AG04450 (cell line): ENCODE measurements at regions not wholly inside any gene's neighbourhood (a gene's known extent, or its start where the extent isn't known, plus 50 kb on each side); places are given as distances from the start of the nearest gene placed in this dataset.
"Not testable (repeated sequence)": the region's sequence is repeated elsewhere in the genome, so short reads cannot be mapped to it uniquely, and the experiment has no call there.

Experiments
- CTCF ChIA-PET: fragments of 300-600, 350-600 bp; formaldehyde crosslinking; extraction: SDS; loops from one replicate; lab custom pipeline; 2022; ENCODE audit warnings: antibody characterized with exemption, inconsistent platforms; lab: Charles Lee
- POLR2A ChIA-PET: fragments of 350-600 bp; formaldehyde crosslinking; extraction: SDS; loops from one replicate; lab custom pipeline; 2021; ENCODE audit warnings: antibody characterized with exemption, inconsistent platforms; lab: Yijun Ruan, JAX
- DNase-seq: peaks from one replicate; pipeline ENCODE4 v3.0.0-alpha.2; 2011; ENCODE audit warnings: low read depth, low spot score
- H3K27ac ChIP-seq: one replicate; pipeline ENCODE4 v1.5.1; 2012; ENCODE audit warnings: low read depth, low read length, control low read depth
- H3K27me3 ChIP-seq: one replicate; pipeline ENCODE4 v1.6.0; 2012; ENCODE audit warnings: low read length; ENCODE audit not compliant: control insufficient read depth, insufficient read depth
- H3K4me3 ChIP-seq: 2 replicates; pipeline ENCODE4 v1.5.1; 2011; ENCODE audit warnings: mild to moderate bottlenecking, low read depth, low read length, control low read depth
- H3K9me3 ChIP-seq: 2 replicates; pipeline ENCODE4 v1.5.1; 2012; ENCODE audit warnings: low read length; ENCODE audit not compliant: control insufficient read depth, insufficient read depth
- CTCF ChIP-seq: IDR thresholded peaks from 2 replicates; pipeline ENCODE4 v1.5.1; 2011; ENCODE audit warnings: low read depth, low read length, control low read depth, inconsistent platforms

GRCh38 chr5:163944738-163945137, 439.3 kb downstream of the MAT2B start:
- TF ChIP-seq CTCF = no peak
- no peak for DNase-seq
- POLR2A ChIA-PET = no interaction called here
- CTCF ChIA-PET = interaction anchor here (0.6 to 1.1 kb wide), 3 partner anchors 248 to 1407 kb away, joined by 3 read pairs; no protein-coding TSS in a partner anchor
- Histone ChIP-seq H3K4me3 (no peak overlapping the region), H3K9me3 (peaks cover 3% of the 10 kb centered on the region; the same call in 1 of the 2 replicates), H3K27me3 (no peaks in the 10 kb centered on the region), H3K27ac (no peak overlapping the region)

DNA sequence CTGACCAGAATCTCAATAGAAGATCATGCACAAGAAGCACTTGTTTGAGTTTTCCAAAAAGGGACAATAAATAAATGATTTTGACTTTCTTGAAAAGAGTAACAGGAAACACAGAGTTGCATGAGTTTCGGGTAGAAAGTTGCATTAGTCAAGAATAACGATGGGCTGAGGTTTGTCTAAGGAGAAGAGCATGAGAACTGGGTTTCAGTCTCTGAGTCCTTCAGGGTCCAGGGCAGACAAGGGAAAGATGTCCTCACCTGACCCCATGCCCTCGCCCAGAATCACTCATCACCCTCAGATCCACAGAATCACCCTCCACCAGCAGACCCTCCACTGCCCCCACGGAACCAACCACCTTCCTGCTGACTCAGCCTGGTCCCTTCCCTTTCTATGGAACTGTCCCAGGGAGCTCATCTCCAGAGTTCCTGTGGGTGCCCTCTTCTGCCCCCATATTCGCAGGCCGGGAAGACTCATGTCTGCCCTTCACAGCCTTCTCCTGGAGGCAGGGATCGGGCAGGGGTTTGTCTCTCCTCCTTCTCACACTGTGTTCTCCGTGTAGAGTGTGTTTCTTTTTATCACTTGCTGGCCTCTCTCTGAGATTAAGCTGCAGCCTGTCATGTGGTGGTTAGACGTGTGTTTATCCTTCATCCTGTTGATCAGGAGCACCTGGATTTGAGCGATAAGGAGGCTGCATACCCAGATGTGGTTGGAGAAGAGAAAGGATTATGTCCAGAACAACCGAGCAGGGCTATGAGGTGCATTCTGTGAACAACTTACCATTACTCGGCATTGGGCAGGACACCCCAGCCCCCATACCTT, 442.6 kb downstream of the MAT2B start:
- no peak overlapping the region for H3K4me3 ChIP-seq
- no peak overlapping the region for H3K27ac ChIP-seq
- H3K9me3 ChIP-seq = peaks cover 3% of the 10 kb centered on the region; the same call in 1 of the 2 replicates
- TF ChIP-seq CTCF = no peak
- ChIA-PET POLR2A (no interaction called here), CTCF (no interaction called here)
- no peaks in the 10 kb centered on the region for H3K27me3 ChIP-seq
- no peak for DNase-seq

- Histone ChIP-seq H3K27me3 (no peaks in the 10 kb centered on the region), H3K9me3 (peaks cover 3% of the 10 kb centered on the region; the same call in 1 of the 2 replicates), H3K27ac (no peak overlapping the region), H3K4me3 (no peak overlapping the region)
- no peak for TF ChIP-seq CTCF
- no peak for DNase-seq
- ChIA-PET CTCF (no interaction called here), POLR2A (no interaction called here)
These were observed 444.8 kb downstream of the MAT2B start for GRCh38 chr5:163950248-163950647.

GRCh38 chr5:163951069-163951468, 445.6 kb downstream of the MAT2B start:
- Histone ChIP-seq H3K4me3 (no peak overlapping the region), H3K27ac (no peak overlapping the region), H3K9me3 (peaks cover 3% of the 10 kb centered on the region; the same call in 1 of the 2 replicates), H3K27me3 (no peaks in the 10 kb centered on the region)
- ChIA-PET POLR2A (no interaction called here), CTCF (no interaction called here)
- TF ChIP-seq CTCF = no peak
- no peak for DNase-seq

- no peak overlapping the region for H3K27ac ChIP-seq
- CTCF ChIA-PET = interaction anchor here (1.5 kb wide), 1 partner anchor 9 kb away, joined by 4 read pairs; no protein-coding TSS in a partner anchor
- no peaks in the 10 kb centered on the region for H3K9me3 ChIP-seq
- DNase-seq = no peak
- POLR2A ChIA-PET = no interaction called here
- no peak for TF ChIP-seq CTCF
- no peaks in the 10 kb centered on the region for H3K27me3 ChIP-seq
- H3K4me3 ChIP-seq = no peak overlapping the region
These were observed 448.5 kb downstream of the MAT2B start for GRCh38 chr5:163953901-163954300.

- H3K9me3 ChIP-seq, H3K4me3 ChIP-seq, H3K27ac ChIP-seq, DNase-seq, H3K27me3 ChIP-seq, CTCF ChIA-PET, POLR2A ChIA-PET: not testable (repeated sequence)
These were observed 455.8 kb downstream of the MAT2B start for GRCh38 chr5:163961230-163961629.
